Panc1 (cell line): ENCODE measurements at regions not wholly inside any gene's neighbourhood (a gene's known extent, or its start where the extent isn't known, plus 50 kb on each side); places are given as distances from the start of the nearest gene placed in this dataset.

ENCODE experiments used
- ATAC-seq: fragments of 200-7000 bp; cut with Tn5 transposase; 2 replicates; pipeline ENCODE4 v1.9.1; 2020; ENCODE audit warnings: mild to moderate bottlenecking, moderate library complexity
- BruUV-seq: library from RNA; stranded (reverse); fragments of 400-500 nt; replicated peaks from 2 replicates; lab custom pipeline; 2021; lab: Mats Ljungman, UMichigan
- CTCF ChIA-PET: fragments of 300-600 bp; sonication (Branson Sonifier 250); formaldehyde crosslinking; loops from one replicate; lab custom pipeline; 2022; ENCODE audit warnings: antibody characterized with exemption; lab: Charles Lee
- POLR2A ChIA-PET: fragments of 300-600 bp; sonication (Branson Sonifier 250); formaldehyde crosslinking; loops from one replicate; lab custom pipeline; 2022; ENCODE audit warnings: antibody characterized with exemption; lab: Charles Lee
- DNase-seq: peaks from one replicate; pipeline ENCODE4 v3.0.0-alpha.2; 2010; ENCODE audit warnings: low read depth, low spot score
- H3K27ac ChIP-seq: 2 replicates; pipeline ENCODE4 v1.5.1; 2011; ENCODE audit warnings: mild to moderate bottlenecking, low read length, inconsistent platforms
- H3K27me3 ChIP-seq: fragments of 200-500 bp; sonication (Bioruptor generic); 2 replicates; pipeline ENCODE4 v1.6.0; 2014; ENCODE audit warnings: low read length, inconsistent platforms; ENCODE audit not compliant: control insufficient read depth, insufficient read depth
- H3K36me3 ChIP-seq: fragments of 200-500 bp; sonication (Bioruptor generic); 2 replicates; pipeline ENCODE4 v1.5.1; 2014; ENCODE audit warnings: inconsistent platforms, mild to moderate bottlenecking, low read length, moderate library complexity; ENCODE audit not compliant: control insufficient read depth, insufficient read depth
- H3K4me1 ChIP-seq: 2 replicates; pipeline ENCODE4 v1.5.1; 2011; ENCODE audit warnings: inconsistent platforms, mild to moderate bottlenecking, low read length, moderate library complexity; ENCODE audit not compliant: control insufficient read depth, insufficient read depth
- H3K4me3 ChIP-seq, 2 experiments: 2 replicates each; pipeline ENCODE4 v1.5.1; 2011 to 2012; ENCODE audit warnings: low read depth in 2 of 2, low read length in 2 of 2, mild to moderate bottlenecking in 2 of 2, inconsistent platforms in 1 of 2, moderate library complexity in 1 of 2
- H3K9me3 ChIP-seq: fragments of 200-500 bp; sonication (Bioruptor generic); 2 replicates; pipeline ENCODE4 v1.5.1; 2014; ENCODE audit warnings: low read depth, mild to moderate bottlenecking, inconsistent platforms, low read length, moderate library complexity; ENCODE audit not compliant: control insufficient read depth, insufficient read depth
- POLR2AphosphoS5 ChIP-seq: IDR thresholded peaks from 2 replicates; pipeline ENCODE4 v1.6.1; 2012; ENCODE audit warnings: mild to moderate bottlenecking, low read depth, low read length, moderate library complexity
- SIN3A ChIP-seq: IDR thresholded peaks from 2 replicates; pipeline ENCODE4 v1.6.1; 2012; ENCODE audit warnings: low read depth, mild to moderate bottlenecking, low read length, moderate library complexity, borderline replicate concordance; ENCODE audit not compliant: insufficient read depth
- TCF7L2 ChIP-seq: IDR thresholded peaks from 2 replicates; pipeline ENCODE4 v1.6.1; 2011; ENCODE audit warnings: mild to moderate bottlenecking, low read depth, low read length, inconsistent platforms
- in situ Hi-C: cut with HindIII; loops from 2 replicates; pipeline ENCODE4 v1.10.0; 2016; ENCODE audit warnings: low sequenced_read_pairs, low pct_unique_long_range_greater_than_20kb
- intact Hi-C: fragments of 100-400 bp; cut with micrococcal nuclease; formaldehyde crosslinking; loops from one replicate; pipeline ENCODE4 v1.10.0; 2022; ENCODE audit not compliant: unreplicated experiment
- TF ChIP-seq, protein P1 (sequence below), 2 experiments: IDR thresholded peaks; 2 replicates each; pipeline ENCODE4 v1.6.1; 2011 to 2012; ENCODE audit warnings: low read depth in 2 of 2, control low read depth in 1 of 2, low read length in 1 of 2, mild to moderate bottlenecking in 1 of 2, moderate library complexity in 1 of 2; ENCODE audit not compliant: insufficient read depth in 1 of 2
- TF ChIP-seq, protein P2 (sequence below): fragments of 450-650 bp; IDR thresholded peaks from 2 replicates; pipeline ENCODE4 v1.5.1; 2017; ENCODE audit warnings: mild to moderate bottlenecking

DNA sequence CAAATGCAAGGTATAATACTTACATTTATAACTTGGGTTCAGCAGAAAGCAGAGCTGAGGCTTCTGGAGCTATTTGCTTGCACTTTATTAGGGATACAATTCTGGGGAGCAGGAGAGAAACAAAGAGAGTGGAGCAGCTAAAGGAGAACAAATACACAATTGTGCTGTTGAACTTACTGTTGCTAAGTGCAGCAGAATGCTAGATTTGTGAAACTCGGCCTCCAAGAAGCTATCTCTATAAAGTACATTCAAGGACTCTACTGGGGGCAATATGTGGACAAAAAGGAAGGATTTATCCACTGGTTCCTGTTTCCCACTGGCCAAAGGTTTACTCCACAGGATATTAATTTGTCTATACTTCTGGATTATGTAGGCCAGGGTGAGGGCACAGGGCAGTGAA, 86.8 kb downstream of the PPP1R2C start:
- in situ Hi-C loops = no loop called here
- ATAC-seq = no peak
- Histone ChIP-seq H3K27ac (no peak overlapping the region), H3K4me1 (no peaks in the 10 kb centered on the region), H3K27me3 (no peaks in the 10 kb centered on the region), H3K4me3 (no peak overlapping the region), H3K36me3 (no peaks in the 10 kb centered on the region), H3K9me3 (no peaks in the 10 kb centered on the region)
- BruUV-seq = no TSS peak
- intact Hi-C loops = no loop called here
- TF ChIP-seq, protein P1, sequence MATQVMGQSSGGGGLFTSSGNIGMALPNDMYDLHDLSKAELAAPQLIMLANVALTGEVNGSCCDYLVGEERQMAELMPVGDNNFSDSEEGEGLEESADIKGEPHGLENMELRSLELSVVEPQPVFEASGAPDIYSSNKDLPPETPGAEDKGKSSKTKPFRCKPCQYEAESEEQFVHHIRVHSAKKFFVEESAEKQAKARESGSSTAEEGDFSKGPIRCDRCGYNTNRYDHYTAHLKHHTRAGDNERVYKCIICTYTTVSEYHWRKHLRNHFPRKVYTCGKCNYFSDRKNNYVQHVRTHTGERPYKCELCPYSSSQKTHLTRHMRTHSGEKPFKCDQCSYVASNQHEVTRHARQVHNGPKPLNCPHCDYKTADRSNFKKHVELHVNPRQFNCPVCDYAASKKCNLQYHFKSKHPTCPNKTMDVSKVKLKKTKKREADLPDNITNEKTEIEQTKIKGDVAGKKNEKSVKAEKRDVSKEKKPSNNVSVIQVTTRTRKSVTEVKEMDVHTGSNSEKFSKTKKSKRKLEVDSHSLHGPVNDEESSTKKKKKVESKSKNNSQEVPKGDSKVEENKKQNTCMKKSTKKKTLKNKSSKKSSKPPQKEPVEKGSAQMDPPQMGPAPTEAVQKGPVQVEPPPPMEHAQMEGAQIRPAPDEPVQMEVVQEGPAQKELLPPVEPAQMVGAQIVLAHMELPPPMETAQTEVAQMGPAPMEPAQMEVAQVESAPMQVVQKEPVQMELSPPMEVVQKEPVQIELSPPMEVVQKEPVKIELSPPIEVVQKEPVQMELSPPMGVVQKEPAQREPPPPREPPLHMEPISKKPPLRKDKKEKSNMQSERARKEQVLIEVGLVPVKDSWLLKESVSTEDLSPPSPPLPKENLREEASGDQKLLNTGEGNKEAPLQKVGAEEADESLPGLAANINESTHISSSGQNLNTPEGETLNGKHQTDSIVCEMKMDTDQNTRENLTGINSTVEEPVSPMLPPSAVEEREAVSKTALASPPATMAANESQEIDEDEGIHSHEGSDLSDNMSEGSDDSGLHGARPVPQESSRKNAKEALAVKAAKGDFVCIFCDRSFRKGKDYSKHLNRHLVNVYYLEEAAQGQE (IDR thresholded peaks at IDR 0.05; ENCODE audit: insufficient read depth in 1 of 2, low read depth in 2 of 2, low read length in 1 of 2) = no peak
- TF ChIP-seq POLR2AphosphoS5 (no peak), TCF7L2 (no peak), SIN3A (no peak)
- TF ChIP-seq, protein P2, sequence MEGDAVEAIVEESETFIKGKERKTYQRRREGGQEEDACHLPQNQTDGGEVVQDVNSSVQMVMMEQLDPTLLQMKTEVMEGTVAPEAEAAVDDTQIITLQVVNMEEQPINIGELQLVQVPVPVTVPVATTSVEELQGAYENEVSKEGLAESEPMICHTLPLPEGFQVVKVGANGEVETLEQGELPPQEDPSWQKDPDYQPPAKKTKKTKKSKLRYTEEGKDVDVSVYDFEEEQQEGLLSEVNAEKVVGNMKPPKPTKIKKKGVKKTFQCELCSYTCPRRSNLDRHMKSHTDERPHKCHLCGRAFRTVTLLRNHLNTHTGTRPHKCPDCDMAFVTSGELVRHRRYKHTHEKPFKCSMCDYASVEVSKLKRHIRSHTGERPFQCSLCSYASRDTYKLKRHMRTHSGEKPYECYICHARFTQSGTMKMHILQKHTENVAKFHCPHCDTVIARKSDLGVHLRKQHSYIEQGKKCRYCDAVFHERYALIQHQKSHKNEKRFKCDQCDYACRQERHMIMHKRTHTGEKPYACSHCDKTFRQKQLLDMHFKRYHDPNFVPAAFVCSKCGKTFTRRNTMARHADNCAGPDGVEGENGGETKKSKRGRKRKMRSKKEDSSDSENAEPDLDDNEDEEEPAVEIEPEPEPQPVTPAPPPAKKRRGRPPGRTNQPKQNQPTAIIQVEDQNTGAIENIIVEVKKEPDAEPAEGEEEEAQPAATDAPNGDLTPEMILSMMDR = no peak
- CTCF ChIA-PET = no interaction called here
- POLR2A ChIA-PET = no interaction called here
- no peak for DNase-seq

DNA sequence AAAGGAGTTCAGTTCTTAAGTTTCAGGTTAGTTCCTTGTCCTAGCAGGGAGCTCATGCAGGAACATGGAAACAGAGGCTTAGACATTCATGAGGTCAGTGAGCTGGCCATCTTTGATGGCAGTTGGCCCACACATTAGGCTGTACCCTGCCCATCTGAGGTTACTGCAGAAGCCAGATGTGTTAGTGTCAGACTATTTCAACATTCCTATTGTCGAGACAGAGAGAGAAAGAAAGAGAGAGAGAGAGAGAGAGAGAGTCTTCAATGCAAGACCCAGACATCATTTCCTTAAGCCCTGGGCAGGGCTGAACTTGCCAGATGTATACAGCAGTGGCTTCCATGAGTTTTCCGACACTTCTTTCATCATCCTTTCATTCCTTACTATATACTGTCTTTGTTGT, 91.3 kb downstream of the PPP1R2C start:
- Histone ChIP-seq H3K36me3 (no peaks in the 10 kb centered on the region), H3K27ac (no peak overlapping the region), H3K9me3 (no peaks in the 10 kb centered on the region), H3K4me3 (no peak overlapping the region), H3K4me1 (no peaks in the 10 kb centered on the region), H3K27me3 (no peaks in the 10 kb centered on the region)
- in situ Hi-C loops = no loop called here
- ChIA-PET POLR2A (no interaction called here), CTCF (no interaction called here)
- DNase-seq (no peak), ATAC-seq (no peak)
- no TSS peak for BruUV-seq
- intact Hi-C loops = no loop called here
- TF ChIP-seq SIN3A (no peak), TCF7L2 (no peak), POLR2AphosphoS5 (no peak)
- TF ChIP-seq, protein P1 (IDR thresholded peaks at IDR 0.05; ENCODE audit: insufficient read depth in 1 of 2, low read depth in 2 of 2, low read length in 1 of 2) = no peak
- TF ChIP-seq, protein P2 = no peak
